GM23248 (cell line): ENCODE measurements at regions not wholly inside any gene's neighbourhood (a gene's known extent, or its start where the extent isn't known, plus 50 kb on each side); places are given as distances from the start of the nearest gene placed in this dataset.

Experiments
- DNase-seq: peaks from one replicate; pipeline ENCODE4 v3.0.0-alpha.2; 2015
- H2AFZ ChIP-seq: fragments of 200-600 bp; sonication (generic); 2 replicates; pipeline ENCODE4 v1.6.1; 2016; ENCODE audit warnings: antibody characterized with exemption
- H3F3A ChIP-seq: fragments of 200-600 bp; sonication (generic); 2 replicates; pipeline ENCODE4 v1.6.1; 2016; ENCODE audit warnings: mild to moderate bottlenecking, antibody characterized with exemption, mixed run types; ENCODE audit not compliant: insufficient read depth
- H3K27ac ChIP-seq: fragments of 200-600 bp; sonication (generic); 2 replicates; pipeline ENCODE4 v1.5.1; 2016; ENCODE audit warnings: mild to moderate bottlenecking
- H3K27me3 ChIP-seq: fragments of 200-600 bp; sonication (generic); replicated peaks from 2 replicates; pipeline ENCODE4 v1.6.1; 2016; ENCODE audit warnings: mild to moderate bottlenecking; ENCODE audit not compliant: insufficient read depth
- H3K36me3 ChIP-seq: fragments of 200-600 bp; sonication (generic); 2 replicates; pipeline ENCODE4 v1.6.1; 2016; ENCODE audit warnings: low read depth, mild to moderate bottlenecking
- H3K4me1 ChIP-seq: fragments of 200-600 bp; sonication (generic); 2 replicates; pipeline ENCODE4 v1.6.1; 2016; ENCODE audit warnings: mild to moderate bottlenecking; ENCODE audit not compliant: insufficient read depth
- H3K4me2 ChIP-seq: fragments of 200-600 bp; sonication (generic); one replicate; pipeline ENCODE4 v1.6.1; 2016; ENCODE audit warnings: mild to moderate bottlenecking; ENCODE audit not compliant: unreplicated experiment
- H3K4me3 ChIP-seq: fragments of 200-600 bp; sonication (generic); 2 replicates; pipeline ENCODE4 v1.5.1; 2016; ENCODE audit warnings: mild to moderate bottlenecking
- H3K79me2 ChIP-seq: fragments of 200-600 bp; sonication (generic); 2 replicates; pipeline ENCODE4 v1.6.1; 2016; ENCODE audit warnings: mild to moderate bottlenecking; ENCODE audit not compliant: insufficient read depth
- H3K9ac ChIP-seq: fragments of 200-600 bp; sonication (generic); 2 replicates; pipeline ENCODE4 v1.6.1; 2016; ENCODE audit warnings: mild to moderate bottlenecking
- H3K9me2 ChIP-seq: fragments of 200-600 bp; sonication (generic); 2 replicates; pipeline ENCODE4 v1.6.1; 2016; ENCODE audit warnings: mixed run types, mild to moderate bottlenecking, moderate library complexity; ENCODE audit not compliant: insufficient read depth
- H3K9me3 ChIP-seq: fragments of 200-600 bp; sonication (generic); one replicate; pipeline ENCODE4 v1.6.1; 2017; ENCODE audit warnings: low read depth
- H4K20me1 ChIP-seq: fragments of 200-600 bp; sonication (generic); 2 replicates; pipeline ENCODE4 v1.6.0; 2016; ENCODE audit not compliant: insufficient read depth
- EZH2 ChIP-seq: fragments of 200-600 bp; sonication (generic); IDR thresholded peaks from 2 replicates; pipeline ENCODE4 v1.6.1; 2018; ENCODE audit warnings: antibody characterized with exemption, mild to moderate bottlenecking; ENCODE audit not compliant: insufficient read depth, poor library complexity, severe bottlenecking
- EZH2phosphoT487 ChIP-seq: fragments of 200-600 bp; sonication (generic); IDR thresholded peaks from 2 replicates; pipeline ENCODE4 v1.6.1; 2018; ENCODE audit warnings: antibody characterized with exemption, moderate library complexity, mild to moderate bottlenecking, low read depth; ENCODE audit not compliant: insufficient read depth
- WGBS, 2 experiments: methylation state at CpG; one replicate each; pipeline ENCODE4 v1.1.6; 2015 to 2017; ENCODE audit warnings: low lambda C conversion rate in 2 of 2, low coverage in 1 of 2; ENCODE audit errors: missing lambda C conversion rate in 2 of 2; 5-methylcytosine and 5-hydroxymethylcytosine counted together
- in situ Hi-C: fragments of 300-500 bp; cut with MboI; formaldehyde crosslinking; loops from 2 replicates; pipeline ENCODE4 v1.15.0; 2020

GRCh38 chr9:18347386-18348082 lies 126.4 kb upstream of the ADAMTSL1 start:
- TF ChIP-seq EZH2 (no peak), EZH2phosphoT487 (no peak)
- H2AFZ ChIP-seq, result no peak overlapping the region
- H3K4me1 ChIP-seq, result peaks cover 15% of the 10 kb centered on the region
- H3K27me3 ChIP-seq, result no peaks in the 10 kb centered on the region
- H3K9me2 ChIP-seq, result no peaks in the 10 kb centered on the region; the same call in 1 of the 2 replicates
- no peaks in the 10 kb centered on the region for H3K79me2 ChIP-seq
- H3F3A ChIP-seq, result peaks cover 9% of the 10 kb centered on the region; the same call in 1 of the 2 replicates
- no peaks in the 10 kb centered on the region for H3K9me3 ChIP-seq
- no peaks in the 10 kb centered on the region for H4K20me1 ChIP-seq
- no peak overlapping the region for H3K4me2 ChIP-seq
- no peaks in the 10 kb centered on the region for H3K36me3 ChIP-seq
- WGBS, 2 experiments, result 68 to 77% methylated on average over 2 of the region's 2 CpGs
- peak; percentile 18 for DNase-seq
- no peak overlapping the region for H3K4me3 ChIP-seq
- H3K27ac ChIP-seq, result no peak overlapping the region
- in situ Hi-C loops, result no loop called here
- no peak overlapping the region for H3K9ac ChIP-seq

DNA sequence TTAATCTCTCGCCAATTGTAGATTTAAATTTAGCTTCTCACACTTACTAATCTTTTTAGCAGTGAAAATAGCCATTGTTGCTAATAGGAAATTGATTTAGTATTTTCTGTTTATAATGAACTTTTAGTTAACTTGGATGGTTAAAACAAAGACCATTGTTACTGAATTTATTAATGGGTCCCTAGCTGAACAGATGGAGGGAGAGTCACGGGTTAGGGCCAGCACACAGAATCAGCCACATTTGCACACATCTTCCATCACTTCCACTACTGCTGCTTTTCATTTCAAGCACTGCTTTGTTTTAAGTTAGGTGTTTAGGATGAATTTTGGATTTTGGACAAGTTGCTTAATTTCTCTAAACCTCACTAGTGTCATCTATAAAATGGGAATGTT lies 125.9 kb upstream of the ADAMTSL1 start:
- no peaks in the 10 kb centered on the region for H3K36me3 ChIP-seq
- peaks cover 15% of the 10 kb centered on the region for H3K4me1 ChIP-seq
- H3K27ac ChIP-seq, result no peak overlapping the region
- H3K27me3 ChIP-seq, result no peaks in the 10 kb centered on the region
- H4K20me1 ChIP-seq, result no peaks in the 10 kb centered on the region
- no peak overlapping the region for H2AFZ ChIP-seq
- H3F3A ChIP-seq, result peaks cover 9% of the 10 kb centered on the region; the same call in 1 of the 2 replicates
- no peak overlapping the region for H3K4me3 ChIP-seq
- TF ChIP-seq EZH2 (no peak), EZH2phosphoT487 (no peak)
- H3K4me2 ChIP-seq, result no peak overlapping the region
- H3K79me2 ChIP-seq, result no peaks in the 10 kb centered on the region
- WGBS, 2 experiments, result 94 to 98% methylated on average over 2 of the region's 2 CpGs
- no peaks in the 10 kb centered on the region; the same call in 1 of the 2 replicates for H3K9me2 ChIP-seq
- H3K9me3 ChIP-seq, result no peaks in the 10 kb centered on the region
- in situ Hi-C loops, result no loop called here
- H3K9ac ChIP-seq, result no peak overlapping the region
- no peak for DNase-seq

DNA sequence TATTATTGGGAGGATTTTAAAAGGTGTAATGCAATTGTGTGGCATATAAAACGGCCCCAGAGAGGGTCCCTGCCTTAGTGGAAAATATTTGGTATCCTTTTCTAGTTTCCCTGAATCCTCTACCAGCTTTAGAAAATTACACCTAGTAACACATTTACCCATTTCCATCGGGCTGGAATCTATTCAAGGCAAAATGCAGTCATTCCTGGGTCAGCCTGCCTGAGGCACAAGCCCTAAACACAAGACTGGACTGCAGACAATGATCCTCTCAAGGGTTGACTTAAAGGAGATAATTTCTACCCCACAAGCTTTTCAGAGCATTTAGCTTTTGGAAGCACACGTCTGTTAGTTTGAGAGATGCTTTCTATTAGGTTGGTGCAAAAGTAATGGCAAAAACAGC lies 124.4 kb upstream of the ADAMTSL1 start:
- H3K4me2 ChIP-seq, result no peak overlapping the region
- TF ChIP-seq EZH2phosphoT487 (no peak), EZH2 (no peak)
- H3K36me3 ChIP-seq, result no peaks in the 10 kb centered on the region
- H3F3A ChIP-seq, result no peaks in the 10 kb centered on the region
- peaks cover 5% of the 10 kb centered on the region for H3K4me1 ChIP-seq
- H3K79me2 ChIP-seq, result no peaks in the 10 kb centered on the region
- H3K9me2 ChIP-seq, result no peaks in the 10 kb centered on the region; the same call in 1 of the 2 replicates
- H3K4me3 ChIP-seq, result no peak overlapping the region
- no peaks in the 10 kb centered on the region for H3K9me3 ChIP-seq
- in situ Hi-C loops, result no loop called here
- H3K27me3 ChIP-seq, result no peaks in the 10 kb centered on the region
- H4K20me1 ChIP-seq, result no peaks in the 10 kb centered on the region
- no peak for DNase-seq
- no peak overlapping the region for H3K9ac ChIP-seq
- H2AFZ ChIP-seq, result no peak overlapping the region
- WGBS, 2 experiments, result 69 to 72% methylated on average over 3 of the region's 3 CpGs
- H3K27ac ChIP-seq, result no peak overlapping the region

- Histone ChIP-seq H3K36me3 (no peaks in the 10 kb centered on the region), H4K20me1 (no peaks in the 10 kb centered on the region), H3K79me2 (no peaks in the 10 kb centered on the region), H3K4me3 (no peak overlapping the region), H2AFZ (no peak overlapping the region), H3K9ac (no peak overlapping the region), H3K27ac (no peak overlapping the region), H3K4me2 (no peak overlapping the region), H3K27me3 (no peaks in the 10 kb centered on the region), H3F3A (no peaks in the 10 kb centered on the region), H3K4me1 (peaks cover 5% of the 10 kb centered on the region), H3K9me2 (no peaks in the 10 kb centered on the region), H3K9me3 (no peaks in the 10 kb centered on the region)
- 87 to 91% methylated on average over 3 of the region's 3 CpGs for WGBS, 2 experiments
- no peak for DNase-seq
- in situ Hi-C loops, result no loop called here
- no peak for TF ChIP-seq EZH2phosphoT487
- no peak for TF ChIP-seq EZH2
Observed at GRCh38 chr9:18350036-18350435, 123.9 kb upstream of the ADAMTSL1 start.
